ENCODE measurements at regions not wholly inside any gene's neighbourhood (a gene's known extent, or its start where the extent isn't known, plus 50 kb on each side); places are given as distances from the start of the nearest gene placed in this dataset.

- Histone ChIP-seq H3K79me2 (ENCODE audit: control insufficient read depth, insufficient read depth, low read length) (no peaks in the 10 kb centered on the region), H3K4me1 (ENCODE audit: control insufficient read depth, extremely low read depth, insufficient read depth, low read length) (no peaks in the 10 kb centered on the region), H3K27ac (ENCODE audit: insufficient read depth, low read depth, low read length) (no peak overlapping the region), H3K4me2 (ENCODE audit: insufficient read depth, low read length) (no peak overlapping the region), H3K4me3 (replicated peaks in 1 of 3; ENCODE audit: insufficient read depth in 1 of 3, low read depth in 1 of 3, low read length in 3 of 3) (no peak overlapping the region), H3K9ac (replicated peaks; ENCODE audit: extremely low read depth, insufficient read depth, low read length) (no peak overlapping the region), H2AFZ (ENCODE audit: low read depth, low read length) (no peak overlapping the region), H3K9me1 (replicated peaks; ENCODE audit: control insufficient read depth, extremely low read depth, insufficient read depth, low read length) (no peaks in the 10 kb centered on the region), H3K36me3 (ENCODE audit: control insufficient read depth in 2 of 2, extremely low read depth in 1 of 2, insufficient read depth in 2 of 2, low read length in 2 of 2) (no peaks in the 10 kb centered on the region), H3K9me3 (replicated peaks; ENCODE audit: control insufficient read depth, insufficient read depth, low read length) (no peaks in the 10 kb centered on the region), H3K27me3 (ENCODE audit: control insufficient read depth in 2 of 2, insufficient read depth in 2 of 2, low read length in 2 of 2) (no peaks in the 10 kb centered on the region), H4K20me1 (replicated peaks; ENCODE audit: control insufficient read depth, extremely low read depth, insufficient read depth, low read length) (no peaks in the 10 kb centered on the region)
- TF ChIP-seq JUN (IDR thresholded peaks at IDR 0.05; ENCODE audit: borderline replicate concordance, insufficient read depth, insufficient read length, low read depth): no peak
- TF ChIP-seq POLR2AphosphoS5 (IDR thresholded peaks at IDR 0.05; ENCODE audit: insufficient read depth, low read depth, low read length): no peak
- TF ChIP-seq EZH2 (IDR thresholded peaks at IDR 0.05; ENCODE audit: borderline replicate concordance, low read depth, low read length, severe bottlenecking): no peak
- no peak for TF ChIP-seq FOS (IDR thresholded peaks at IDR 0.05; ENCODE audit: borderline replicate concordance, insufficient read depth, low read length)
- no peak for TF ChIP-seq GATA2 (IDR thresholded peaks at IDR 0.05; ENCODE audit: insufficient read depth, insufficient read length, low read depth, low read length)
- TF ChIP-seq MAX (IDR thresholded peaks at IDR 0.05; ENCODE audit: insufficient read depth, insufficient read length): no peak
- TF ChIP-seq CTCF (IDR thresholded peaks at IDR 0.05; ENCODE audit: extremely low read depth in 1 of 2, insufficient read depth in 1 of 2, low read depth in 1 of 2, low read length in 2 of 2): no peak
- TF ChIP-seq MYC (IDR thresholded peaks at IDR 0.05; ENCODE audit: low read depth, low read length): no peak
- no peak for TF ChIP-seq POLR2A (IDR thresholded peaks at IDR 0.05; ENCODE audit: low read depth, low read length)
- ChIA-PET CTCF (no interaction called here), POLR2A (no interaction called here)
- no peak for DNase-seq (ENCODE audit: low read depth, low spot score)
- no peak for FAIRE-seq
- no TSS peak for BruUV-seq (replicated peaks)
- dilution Hi-C loops (cut with MboI; ENCODE audit: extremely low pct_ligation_motif_present, low sequenced_read_pairs) (no loop called here), intact Hi-C loops (cut with micrococcal nuclease) (no loop called here)
These were observed 396.2 kb upstream of the NAALADL2 start for GRCh38 chr3:174462916-174463315.

Measured in endothelial cell of umbilical vein (primary cell).